ENCODE measurements at regions not wholly inside any gene's neighbourhood (a gene's known extent, or its start where the extent isn't known, plus 50 kb on each side); places are given as distances from the start of the nearest gene placed in this dataset.

GRCh38 chr9:78874061-78874460 lies 577.1 kb downstream of the PSAT1 start:
- no peak overlapping the region for H3K27ac ChIP-seq (ENCODE audit: low read length)
- no peak overlapping the region for H3K9ac ChIP-seq (ENCODE audit: low read length)
- no peaks in the 10 kb centered on the region for H3K9me3 ChIP-seq (ENCODE audit: insufficient read depth, low read length)
- H3K4me1 ChIP-seq (ENCODE audit: low read length) = no peaks in the 10 kb centered on the region
- no peak overlapping the region for H2AFZ ChIP-seq (ENCODE audit: low read depth, low read length)
- no peaks in the 10 kb centered on the region for H3K79me2 ChIP-seq (ENCODE audit: low read length)
- H3K4me2 ChIP-seq (ENCODE audit: low read length) = no peak overlapping the region
- no peaks in the 10 kb centered on the region for H4K20me1 ChIP-seq (ENCODE audit: insufficient read depth, low read length)
- no peak overlapping the region for H3K4me3 ChIP-seq (ENCODE audit: low read length)
- no peak for TF ChIP-seq CTCF (IDR thresholded peaks at IDR 0.05; ENCODE audit: low read depth, low read length)
- no peak for TF ChIP-seq EZH2phosphoT487 (IDR thresholded peaks at IDR 0.05; ENCODE audit: low read depth)
- H3K27me3 ChIP-seq (ENCODE audit: low read depth, low read length) = no peaks in the 10 kb centered on the region
- no peaks in the 10 kb centered on the region for H3K36me3 ChIP-seq (replicated peaks; ENCODE audit: low read depth, low read length)

GRCh38 chr9:78879324-78880100 lies 582.6 kb downstream of the PSAT1 start:
- H3K79me2 ChIP-seq (ENCODE audit: low read length) = no peaks in the 10 kb centered on the region
- no peaks in the 10 kb centered on the region for H4K20me1 ChIP-seq (ENCODE audit: insufficient read depth, low read length)
- no peak overlapping the region for H3K27ac ChIP-seq (ENCODE audit: low read length)
- no peaks in the 10 kb centered on the region for H3K4me1 ChIP-seq (ENCODE audit: low read length)
- no peak for TF ChIP-seq EZH2phosphoT487 (IDR thresholded peaks at IDR 0.05; ENCODE audit: low read depth)
- no peak for TF ChIP-seq CTCF (IDR thresholded peaks at IDR 0.05; ENCODE audit: low read depth, low read length)
- no peak overlapping the region for H3K9ac ChIP-seq (ENCODE audit: low read length)
- H3K36me3 ChIP-seq (replicated peaks; ENCODE audit: low read depth, low read length) = no peaks in the 10 kb centered on the region
- no peak overlapping the region for H2AFZ ChIP-seq (ENCODE audit: low read depth, low read length)
- H3K4me2 ChIP-seq (ENCODE audit: low read length) = no peak overlapping the region
- no peaks in the 10 kb centered on the region for H3K9me3 ChIP-seq (ENCODE audit: insufficient read depth, low read length)
- H3K4me3 ChIP-seq (ENCODE audit: low read length) = no peak overlapping the region
- no peaks in the 10 kb centered on the region for H3K27me3 ChIP-seq (ENCODE audit: low read depth, low read length)

DNA sequence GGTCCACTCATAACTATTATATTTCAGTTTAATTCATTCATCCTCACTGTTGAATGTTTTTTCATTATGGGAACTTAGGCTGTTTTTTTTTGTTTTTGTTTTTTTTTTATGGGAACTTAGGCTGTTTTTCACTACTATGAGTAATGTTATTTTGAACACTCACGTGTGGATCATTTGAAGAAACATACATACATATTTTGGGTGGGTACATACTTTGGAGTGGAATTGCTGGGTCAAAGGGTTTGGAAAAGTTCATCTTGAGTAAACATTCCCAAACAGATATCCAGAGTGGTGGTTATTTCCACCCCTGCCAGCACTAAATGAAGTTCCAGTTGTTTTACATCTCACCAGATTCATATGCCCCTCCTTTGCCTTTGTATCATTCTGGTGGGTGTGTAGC lies 584.4 kb downstream of the PSAT1 start:
- Histone ChIP-seq H3K27me3 (ENCODE audit: low read depth, low read length) (no peaks in the 10 kb centered on the region), H3K9me3 (ENCODE audit: insufficient read depth, low read length) (no peaks in the 10 kb centered on the region), H3K4me1 (ENCODE audit: low read length) (no peaks in the 10 kb centered on the region), H3K79me2 (ENCODE audit: low read length) (no peaks in the 10 kb centered on the region), H3K27ac (ENCODE audit: low read length) (no peak overlapping the region), H3K9ac (ENCODE audit: low read length) (no peak overlapping the region), H3K4me2 (ENCODE audit: low read length) (no peak overlapping the region), H3K36me3 (replicated peaks; ENCODE audit: low read depth, low read length) (no peaks in the 10 kb centered on the region), H4K20me1 (ENCODE audit: insufficient read depth, low read length) (no peaks in the 10 kb centered on the region), H2AFZ (ENCODE audit: low read depth, low read length) (no peak overlapping the region), H3K4me3 (ENCODE audit: low read length) (no peak overlapping the region)
- TF ChIP-seq EZH2phosphoT487 (IDR thresholded peaks at IDR 0.05; ENCODE audit: low read depth) (no peak), CTCF (IDR thresholded peaks at IDR 0.05; ENCODE audit: low read depth, low read length) (no peak)

DNA sequence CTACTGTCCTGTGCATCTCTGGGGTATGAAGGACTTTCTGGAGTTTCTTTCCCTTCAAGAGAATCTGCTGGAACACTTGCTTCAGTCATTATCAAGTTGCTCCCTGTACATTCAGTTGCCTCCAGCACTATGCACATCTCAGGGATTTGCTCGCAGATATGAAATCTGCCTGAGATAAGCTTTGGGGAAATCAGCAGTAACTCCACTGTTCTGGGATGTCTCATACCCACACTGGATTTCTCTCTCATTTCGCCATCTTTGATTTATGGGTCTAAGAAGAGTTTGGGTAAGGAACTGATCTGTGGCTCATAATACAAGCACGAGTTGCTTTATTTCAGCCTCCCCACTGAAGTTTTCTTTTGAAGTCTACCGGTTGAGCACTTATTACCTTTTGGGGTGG lies 585.6 kb downstream of the PSAT1 start:
- no peaks in the 10 kb centered on the region for H3K79me2 ChIP-seq (ENCODE audit: low read length)
- TF ChIP-seq EZH2phosphoT487 (IDR thresholded peaks at IDR 0.05; ENCODE audit: low read depth) = no peak
- no peak for TF ChIP-seq CTCF (IDR thresholded peaks at IDR 0.05; ENCODE audit: low read depth, low read length)
- no peaks in the 10 kb centered on the region for H3K9me3 ChIP-seq (ENCODE audit: insufficient read depth, low read length)
- no peak overlapping the region for H2AFZ ChIP-seq (ENCODE audit: low read depth, low read length)
- H3K4me2 ChIP-seq (ENCODE audit: low read length) = no peak overlapping the region
- H4K20me1 ChIP-seq (ENCODE audit: insufficient read depth, low read length) = no peaks in the 10 kb centered on the region
- H3K27me3 ChIP-seq (ENCODE audit: low read depth, low read length) = no peaks in the 10 kb centered on the region
- H3K4me1 ChIP-seq (ENCODE audit: low read length) = no peaks in the 10 kb centered on the region
- H3K36me3 ChIP-seq (replicated peaks; ENCODE audit: low read depth, low read length) = no peaks in the 10 kb centered on the region
- H3K4me3 ChIP-seq (ENCODE audit: low read length) = no peak overlapping the region
- no peak overlapping the region for H3K27ac ChIP-seq (ENCODE audit: low read length)
- no peak overlapping the region for H3K9ac ChIP-seq (ENCODE audit: low read length)
